ENCODE measurements at regions not wholly inside any gene's neighbourhood (a gene's known extent, or its start where the extent isn't known, plus 50 kb on each side); places are given as distances from the start of the nearest gene placed in this dataset.
A peak's percentile ranks its signal among the peaks of the same experiment; 100 is the strongest.

- intact Hi-C loops (cut with DNase I), result no loop called here
These were observed 341.0 kb downstream of the MEIS1 start for GRCh38 chr2:66775730-66776422.

GRCh38 chr2:66781804-66782203 is 346.9 kb downstream of the MEIS1 start:
- DNase-seq, result no peak
- Histone ChIP-seq H3K27ac (no peak overlapping the region), H3K4me1 (no peaks in the 10 kb centered on the region), H3K4me3 (no peak overlapping the region), H3K27me3 (no peaks in the 10 kb centered on the region), H3K36me3 (replicated peaks in 1 of 2; ENCODE audit: insufficient read depth in 1 of 2, low read depth in 2 of 2) (no peaks in the 10 kb centered on the region), H3K9me3 (no peaks in the 10 kb centered on the region)
- intact Hi-C loops (cut with DNase I), result no loop called here
- WGBS, 2 donors, result 84 to 94% methylated on average over 4 of the region's 4 CpGs
- no peak for ATAC-seq
- TF ChIP-seq CTCF (IDR thresholded peaks at IDR 0.05) (no peak), POLR2A (IDR thresholded peaks at IDR 0.05) (no peak)

More at GRCh38 chr2:66775730-66776422, 341.0 kb downstream of the MEIS1 start:
- H3K27me3 ChIP-seq, result no peaks in the 10 kb centered on the region
- peak; percentile 66 for ATAC-seq
- WGBS, 2 donors, result 46 to 61% methylated on average over 4 of the region's 4 CpGs
- no peak for TF ChIP-seq CTCF (IDR thresholded peaks at IDR 0.05)
- no peak for TF ChIP-seq POLR2A (IDR thresholded peaks at IDR 0.05)
- H3K4me1 ChIP-seq, result no peaks in the 10 kb centered on the region
- no peaks in the 10 kb centered on the region for H3K36me3 ChIP-seq (replicated peaks in 1 of 2; ENCODE audit: insufficient read depth in 1 of 2, low read depth in 2 of 2)
- no peak overlapping the region for H3K27ac ChIP-seq
- no peak overlapping the region for H3K4me3 ChIP-seq
- no peaks in the 10 kb centered on the region for H3K9me3 ChIP-seq
- peak; percentile 11 to 25 (median 22) for DNase-seq

GRCh38 chr2:66782780-66783361 is 347.9 kb downstream of the MEIS1 start:
- ATAC-seq (no peak), DNase-seq (no peak)
- H3K27ac ChIP-seq, result no peak overlapping the region
- H3K4me1 ChIP-seq, result no peaks in the 10 kb centered on the region
- H3K4me3 ChIP-seq, result no peak overlapping the region
- H3K27me3 ChIP-seq, result no peaks in the 10 kb centered on the region
- 75 to 81% methylated on average over 7 of the region's 7 CpGs for WGBS, 2 donors
- no peaks in the 10 kb centered on the region for H3K36me3 ChIP-seq (replicated peaks in 1 of 2; ENCODE audit: insufficient read depth in 1 of 2, low read depth in 2 of 2)
- no peaks in the 10 kb centered on the region for H3K9me3 ChIP-seq
- intact Hi-C loops (cut with DNase I), result no loop called here
- TF ChIP-seq CTCF (IDR thresholded peaks at IDR 0.05), result no peak
- no peak for TF ChIP-seq POLR2A (IDR thresholded peaks at IDR 0.05)

- Histone ChIP-seq H3K4me3 (no peak overlapping the region), H3K27ac (no peak overlapping the region)
- intact Hi-C loops (cut with DNase I), result no loop called here
These were observed 354.8 kb downstream of the MEIS1 start for GRCh38 chr2:66789741-66790140.

More at GRCh38 chr2:66789741-66790140, 354.8 kb downstream of the MEIS1 start:
- Histone ChIP-seq H3K4me1 (no peaks in the 10 kb centered on the region), H3K27me3 (no peaks in the 10 kb centered on the region), H3K36me3 (replicated peaks in 1 of 2; ENCODE audit: insufficient read depth in 1 of 2, low read depth in 2 of 2) (no peaks in the 10 kb centered on the region), H3K9me3 (no peaks in the 10 kb centered on the region)
- no peak for DNase-seq
- no peak for ATAC-seq
- 90 to 91% methylated on average over 5 of the region's 5 CpGs for WGBS, 2 donors
- TF ChIP-seq POLR2A (IDR thresholded peaks at IDR 0.05) (no peak), CTCF (IDR thresholded peaks at IDR 0.05) (no peak)
